SK-N-MC (cell line): ENCODE measurements at regions not wholly inside any gene's neighbourhood (a gene's known extent, or its start where the extent isn't known, plus 50 kb on each side); places are given as distances from the start of the nearest gene placed in this dataset.
"Not testable (repeated sequence)": the region's sequence is repeated elsewhere in the genome, so short reads cannot be mapped to it uniquely, and the experiment has no call there.

Experiments used
- DNase-seq: peaks from one replicate; pipeline ENCODE4 v3.0.0-alpha.2; 2011; ENCODE audit warnings: low read depth, low spot score
- H3K27ac ChIP-seq: fragments of 200-600 bp; sonication (generic); 2 replicates; pipeline ENCODE4 v1.5.1; 2016; ENCODE audit warnings: mixed run types
- H3K36me3 ChIP-seq: fragments of 200-600 bp; sonication (generic); 2 replicates; pipeline ENCODE4 v1.6.1; 2017; ENCODE audit warnings: antibody characterized with exemption, low read length, mixed read lengths; ENCODE audit not compliant: insufficient read depth
- H3K4me3 ChIP-seq: fragments of 200-600 bp; sonication (generic); 2 replicates; pipeline ENCODE4 v1.5.1; 2016
- H3K9ac ChIP-seq: fragments of 200-600 bp; sonication (generic); 2 replicates; pipeline ENCODE4 v1.8.0; 2017; ENCODE audit warnings: mixed run types, mixed read lengths; ENCODE audit not compliant: insufficient read length
- H3K9me3 ChIP-seq: fragments of 200-600 bp; sonication (generic); 2 replicates; pipeline ENCODE4 v1.6.1; 2017; ENCODE audit warnings: low read depth, mild to moderate bottlenecking, antibody characterized with exemption, low read length, moderate library complexity, mixed read lengths
- EZH2 ChIP-seq: fragments of 200-600 bp; sonication (generic); IDR thresholded peaks from one replicate; pipeline ENCODE4 v1.6.1; 2017; ENCODE audit warnings: antibody characterized with exemption
- FOXP2 ChIP-seq: optimal IDR thresholded peaks from 2 replicates; pipeline ENCODE3; 2011; ENCODE audit warnings: mild to moderate bottlenecking, moderate library complexity; ENCODE audit not compliant: insufficient read depth; ENCODE audit errors: extremely low read length, control extremely low read depth
- POLR2AphosphoS5 ChIP-seq: IDR thresholded peaks from 2 replicates; pipeline ENCODE4 v1.6.1; 2012; ENCODE audit warnings: mild to moderate bottlenecking, low read depth, low read length, borderline replicate concordance

- Histone ChIP-seq H3K27ac (no peak overlapping the region), H3K9ac (no peak overlapping the region), H3K9me3 (no peaks in the 10 kb centered on the region), H3K36me3 (no peaks in the 10 kb centered on the region), H3K4me3 (no peak overlapping the region)
- TF ChIP-seq POLR2AphosphoS5 (no peak), EZH2 (no peak), FOXP2 (no peak)
- DNase-seq = no peak
Observed at GRCh38 chr3:87491843-87492242, 215.5 kb upstream of the POU1F1 start.

- H3K4me3 ChIP-seq = no peak overlapping the region
- no peaks in the 10 kb centered on the region for H3K36me3 ChIP-seq
- H3K9ac ChIP-seq = no peak overlapping the region
- H3K9me3 ChIP-seq = no peaks in the 10 kb centered on the region
- TF ChIP-seq POLR2AphosphoS5 = no peak
- no peak for TF ChIP-seq FOXP2
- TF ChIP-seq EZH2 = no peak
- H3K27ac ChIP-seq = no peak overlapping the region
- no peak for DNase-seq
Observed at GRCh38 chr3:87489892-87490291, 213.5 kb upstream of the POU1F1 start.

- TF ChIP-seq EZH2 = no peak
- TF ChIP-seq POLR2AphosphoS5 = no peak
- TF ChIP-seq FOXP2 = no peak
- H3K36me3 ChIP-seq = no peaks in the 10 kb centered on the region
- no peak for DNase-seq
- H3K27ac ChIP-seq = no peak overlapping the region
- H3K9me3 ChIP-seq = no peaks in the 10 kb centered on the region
- no peak overlapping the region for H3K4me3 ChIP-seq
- H3K9ac ChIP-seq = no peak overlapping the region
Observed at GRCh38 chr3:87488765-87489164, 212.4 kb upstream of the POU1F1 start.

- not testable (repeated sequence) for H3K4me3 ChIP-seq, H3K9me3 ChIP-seq, H3K27ac ChIP-seq, H3K36me3 ChIP-seq, H3K9ac ChIP-seq, DNase-seq
Observed at GRCh38 chr3:87486635-87487034, 210.3 kb upstream of the POU1F1 start.

- Histone ChIP-seq H3K36me3 (no peaks in the 10 kb centered on the region), H3K27ac (no peak overlapping the region), H3K4me3 (no peak overlapping the region), H3K9ac (no peak overlapping the region), H3K9me3 (no peaks in the 10 kb centered on the region)
- TF ChIP-seq POLR2AphosphoS5 (no peak), FOXP2 (no peak), EZH2 (no peak)
- no peak for DNase-seq
Observed at GRCh38 chr3:87486115-87486514, 209.7 kb upstream of the POU1F1 start.

GRCh38 chr3:87478716-87479115 lies 202.3 kb upstream of the POU1F1 start:
- Histone ChIP-seq H3K9ac (no peak overlapping the region), H3K4me3 (no peak overlapping the region), H3K36me3 (no peaks in the 10 kb centered on the region), H3K27ac (no peak overlapping the region), H3K9me3 (no peaks in the 10 kb centered on the region)
- no peak for TF ChIP-seq EZH2
- no peak for TF ChIP-seq POLR2AphosphoS5
- TF ChIP-seq FOXP2 = no peak
- no peak for DNase-seq

- Histone ChIP-seq H3K4me3 (no peak overlapping the region), H3K9ac (no peak overlapping the region), H3K36me3 (no peaks in the 10 kb centered on the region), H3K27ac (no peak overlapping the region), H3K9me3 (0 out of 2 replicates have a peak, but pooled peaks cover 6% of the 10 kb centered on the region)
- TF ChIP-seq FOXP2 (no peak), POLR2AphosphoS5 (no peak), EZH2 (no peak)
- no peak for DNase-seq
Observed at GRCh38 chr3:87473944-87474343, 197.6 kb upstream of the POU1F1 start.

- no peaks in the 10 kb centered on the region for H3K36me3 ChIP-seq
- H3K9ac ChIP-seq = no peak overlapping the region
- TF ChIP-seq FOXP2 = no peak
- TF ChIP-seq POLR2AphosphoS5 = no peak
- no peak for TF ChIP-seq EZH2
- DNase-seq = no peak
- no peak overlapping the region for H3K4me3 ChIP-seq
- H3K27ac ChIP-seq = no peak overlapping the region
- peaks cover 12% of the 10 kb centered on the region; the same call in 1 of the 2 replicates for H3K9me3 ChIP-seq
Observed at GRCh38 chr3:87468938-87469337, 192.6 kb upstream of the POU1F1 start.

GRCh38 chr3:87468235-87468634 lies 191.9 kb upstream of the POU1F1 start:
- no peak for TF ChIP-seq POLR2AphosphoS5
- DNase-seq = no peak
- H3K9ac ChIP-seq = no peak overlapping the region
- no peak overlapping the region for H3K27ac ChIP-seq
- peaks cover 12% of the 10 kb centered on the region; the same call in 1 of the 2 replicates for H3K9me3 ChIP-seq
- no peak overlapping the region for H3K4me3 ChIP-seq
- H3K36me3 ChIP-seq = no peaks in the 10 kb centered on the region

- DNase-seq = no peak
- no peak overlapping the region for H3K9ac ChIP-seq
- no peaks in the 10 kb centered on the region for H3K36me3 ChIP-seq
- no peak for TF ChIP-seq POLR2AphosphoS5
- TF ChIP-seq EZH2 = no peak
- no peak for TF ChIP-seq FOXP2
- peaks cover 6% of the 10 kb centered on the region; the same call in 1 of the 2 replicates for H3K9me3 ChIP-seq
- H3K27ac ChIP-seq = no peak overlapping the region
- H3K4me3 ChIP-seq = no peak overlapping the region
Observed at GRCh38 chr3:87462228-87462627, 185.8 kb upstream of the POU1F1 start.
